VCaP (cell line): ENCODE measurements at regions not wholly inside any gene's neighbourhood (a gene's known extent, or its start where the extent isn't known, plus 50 kb on each side); places are given as distances from the start of the nearest gene placed in this dataset.

Experiments
- H3K27ac ChIP-seq: fragments of 450-650 bp; 2 replicates; pipeline ENCODE4 v1.5.1; 2017
- TF ChIP-seq, protein P1 (sequence below): fragments of 450-650 bp; conservative IDR thresholded peaks from 2 replicates; pipeline ENCODE4 v1.5.1; 2017; ENCODE audit warnings: mild to moderate bottlenecking, moderate library complexity

DNA sequence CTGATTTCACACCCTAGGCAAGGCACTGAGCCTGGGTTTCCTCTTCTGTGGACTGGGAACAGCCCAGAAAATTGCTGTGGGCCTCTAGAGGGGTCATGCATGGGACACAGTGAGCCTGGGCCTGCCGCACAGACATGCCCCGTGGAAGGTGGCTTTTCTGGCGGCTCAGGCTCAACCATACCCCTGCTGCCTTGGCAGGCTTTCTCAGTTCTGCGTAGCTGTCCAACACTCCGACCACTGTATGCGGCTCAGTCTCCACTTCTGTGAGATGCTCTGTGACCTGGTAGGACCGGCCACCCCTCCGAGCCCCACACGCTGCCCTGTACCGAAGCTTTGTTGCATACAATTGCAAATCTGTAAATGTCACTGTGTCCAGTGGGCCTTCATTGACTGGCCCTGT lies 126.3 kb downstream of the UQCRFS1 start:
- H3K27ac ChIP-seq: no peak overlapping the region
- TF ChIP-seq, protein P1, sequence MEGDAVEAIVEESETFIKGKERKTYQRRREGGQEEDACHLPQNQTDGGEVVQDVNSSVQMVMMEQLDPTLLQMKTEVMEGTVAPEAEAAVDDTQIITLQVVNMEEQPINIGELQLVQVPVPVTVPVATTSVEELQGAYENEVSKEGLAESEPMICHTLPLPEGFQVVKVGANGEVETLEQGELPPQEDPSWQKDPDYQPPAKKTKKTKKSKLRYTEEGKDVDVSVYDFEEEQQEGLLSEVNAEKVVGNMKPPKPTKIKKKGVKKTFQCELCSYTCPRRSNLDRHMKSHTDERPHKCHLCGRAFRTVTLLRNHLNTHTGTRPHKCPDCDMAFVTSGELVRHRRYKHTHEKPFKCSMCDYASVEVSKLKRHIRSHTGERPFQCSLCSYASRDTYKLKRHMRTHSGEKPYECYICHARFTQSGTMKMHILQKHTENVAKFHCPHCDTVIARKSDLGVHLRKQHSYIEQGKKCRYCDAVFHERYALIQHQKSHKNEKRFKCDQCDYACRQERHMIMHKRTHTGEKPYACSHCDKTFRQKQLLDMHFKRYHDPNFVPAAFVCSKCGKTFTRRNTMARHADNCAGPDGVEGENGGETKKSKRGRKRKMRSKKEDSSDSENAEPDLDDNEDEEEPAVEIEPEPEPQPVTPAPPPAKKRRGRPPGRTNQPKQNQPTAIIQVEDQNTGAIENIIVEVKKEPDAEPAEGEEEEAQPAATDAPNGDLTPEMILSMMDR: no peak

DNA sequence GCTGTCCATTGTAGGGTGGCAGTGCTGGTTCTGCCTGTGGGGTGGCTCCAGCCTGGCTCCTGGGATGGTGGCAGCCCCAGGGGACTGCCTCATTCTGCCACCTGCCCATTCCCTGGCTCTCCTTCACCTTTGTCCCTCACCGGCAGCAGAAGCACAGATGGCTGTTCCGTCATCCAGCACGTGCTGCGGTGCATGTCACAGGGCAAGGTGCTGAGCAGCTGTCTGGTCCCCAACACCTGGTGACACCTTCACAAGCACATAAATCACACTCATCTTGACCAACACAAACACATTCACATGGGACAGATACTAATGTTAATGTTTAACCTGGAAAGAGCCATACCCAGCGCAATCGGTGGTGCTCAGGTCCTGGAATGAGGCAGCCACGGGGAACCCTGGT lies 126.8 kb downstream of the UQCRFS1 start:
- TF ChIP-seq, protein P1: no peak
- no peak overlapping the region for H3K27ac ChIP-seq

DNA sequence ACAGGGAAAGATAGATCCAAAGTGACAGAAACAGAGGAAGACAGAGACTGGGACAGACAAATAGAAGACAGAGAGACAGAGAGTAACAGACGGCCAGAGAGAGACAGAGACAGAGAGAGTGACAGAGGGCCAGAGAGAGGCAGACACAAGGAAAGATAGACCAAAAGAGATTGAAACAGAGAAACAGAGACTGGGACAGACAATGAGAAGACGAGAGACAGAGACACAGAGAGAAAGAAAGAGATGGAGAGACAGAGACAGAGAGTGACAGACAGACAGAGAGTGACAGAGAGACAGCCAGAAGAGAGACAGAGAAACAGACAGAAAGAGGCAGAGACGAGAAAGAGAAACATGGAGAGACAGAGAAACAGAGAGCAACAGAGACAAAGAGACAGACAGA lies 127.3 kb downstream of the UQCRFS1 start:
- TF ChIP-seq, protein P1: no peak
- no peak overlapping the region for H3K27ac ChIP-seq

DNA sequence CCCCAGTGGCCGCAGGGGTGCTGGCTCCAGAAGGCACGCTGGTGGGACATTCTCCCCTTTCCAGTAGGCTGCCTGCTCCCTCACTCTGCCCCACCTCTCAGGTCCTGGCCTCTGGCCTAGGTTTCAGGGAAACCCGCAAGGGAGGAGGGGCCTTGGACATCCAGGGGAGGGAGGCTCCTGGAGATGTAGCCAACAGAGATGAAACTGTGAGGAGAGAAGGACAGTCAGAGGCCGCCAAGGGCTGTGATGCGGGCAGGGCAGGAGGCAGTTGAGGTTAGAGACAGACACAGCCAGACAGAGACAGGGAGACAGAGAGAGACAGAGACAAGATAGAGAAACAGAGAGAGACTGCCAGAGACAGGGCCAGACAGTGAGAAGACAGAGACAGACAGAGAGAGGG lies 127.7 kb downstream of the UQCRFS1 start:
- no peak overlapping the region for H3K27ac ChIP-seq
- TF ChIP-seq, protein P1: no peak

DNA sequence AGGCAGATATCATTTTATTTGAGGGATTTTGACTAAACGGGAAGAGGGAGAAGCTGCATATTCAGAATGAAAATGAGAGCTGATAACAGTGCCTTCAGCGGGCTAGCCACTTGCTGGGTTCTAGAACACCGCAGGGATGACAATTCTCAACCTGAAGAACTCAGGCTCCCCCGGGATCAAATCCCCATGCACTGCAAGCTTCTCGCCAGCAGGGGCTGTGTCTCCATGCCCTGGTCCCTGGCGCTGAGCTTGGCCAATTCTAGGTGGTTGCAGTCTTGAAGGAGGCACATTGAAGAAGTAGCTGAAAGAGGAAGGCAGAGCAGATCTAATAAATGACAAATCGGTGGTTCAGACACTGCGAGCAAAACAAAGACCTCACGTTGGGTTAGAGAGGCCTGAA lies 128.7 kb downstream of the UQCRFS1 start:
- H3K27ac ChIP-seq: no peak overlapping the region
- TF ChIP-seq, protein P1: peak; percentile 69

DNA sequence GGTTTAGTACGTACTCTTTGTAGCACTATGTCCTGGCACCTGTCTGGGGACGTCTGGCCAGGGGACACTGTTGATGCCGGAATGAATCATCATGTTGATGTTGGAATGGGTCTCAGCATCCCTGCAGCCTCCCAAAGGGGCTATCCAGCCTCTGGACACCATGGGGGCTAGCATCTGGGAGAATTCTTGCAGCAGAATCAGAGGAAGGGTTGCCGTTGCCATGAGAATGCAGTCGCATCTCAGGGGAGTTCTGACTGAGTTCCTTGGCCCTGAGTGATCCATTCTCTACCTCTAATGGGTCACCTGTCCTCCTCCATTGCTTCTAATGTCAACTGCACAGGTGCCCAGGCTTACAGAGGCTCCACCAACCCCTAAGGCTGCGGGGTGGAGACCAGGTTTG lies 129.1 kb downstream of the UQCRFS1 start:
- TF ChIP-seq, protein P1: no peak

DNA sequence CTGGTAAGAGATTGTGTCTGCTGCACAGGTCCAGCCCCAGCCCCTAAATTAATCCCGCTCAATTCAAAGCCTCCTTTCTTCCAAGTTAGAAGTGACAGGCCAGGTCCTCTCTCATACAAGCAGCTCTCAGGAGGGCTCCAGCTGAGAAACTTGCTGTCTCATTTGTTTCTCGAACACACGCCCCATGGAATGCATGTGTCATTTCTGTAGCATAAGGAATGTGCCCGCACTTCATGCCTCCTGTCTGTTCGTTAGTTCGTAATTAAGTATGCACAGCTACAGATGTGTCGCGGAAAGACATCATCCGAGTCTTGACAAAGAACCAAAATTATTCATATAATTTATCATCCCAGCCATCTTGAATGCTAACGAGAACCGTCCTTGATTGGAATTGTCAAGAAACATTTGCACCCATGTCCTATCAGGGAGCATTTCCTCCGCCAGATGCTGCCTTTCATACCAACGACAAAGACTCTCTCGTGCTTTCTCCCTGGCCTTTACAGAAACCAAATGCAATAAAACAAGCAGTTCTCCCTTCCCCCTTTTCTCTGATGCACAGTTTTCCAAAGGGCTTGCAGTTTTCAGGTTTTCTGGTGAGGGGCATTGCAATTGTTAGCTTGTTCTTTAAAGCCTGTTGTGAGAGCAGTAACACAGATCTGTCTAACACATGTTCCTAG lies 133.5 kb downstream of the UQCRFS1 start:
- TF ChIP-seq, protein P1: no peak
- H3K27ac ChIP-seq: no peak overlapping the region

More for the DNA sequence above, 129.1 kb downstream of the UQCRFS1 start:
- no peak overlapping the region for H3K27ac ChIP-seq
